GM18517 (cell line): ENCODE measurements at regions not wholly inside any gene's neighbourhood (a gene's known extent, or its start where the extent isn't known, plus 50 kb on each side); places are given as distances from the start of the nearest gene placed in this dataset.

Experiments used
- ATAC-seq: cut with Tn5 transposase; IDR thresholded peaks from one replicate; pipeline ENCODE4 v1.9.1; 2021; ENCODE audit warnings: mild to moderate bottlenecking, moderate library complexity; ENCODE audit not compliant: unreplicated experiment

DNA sequence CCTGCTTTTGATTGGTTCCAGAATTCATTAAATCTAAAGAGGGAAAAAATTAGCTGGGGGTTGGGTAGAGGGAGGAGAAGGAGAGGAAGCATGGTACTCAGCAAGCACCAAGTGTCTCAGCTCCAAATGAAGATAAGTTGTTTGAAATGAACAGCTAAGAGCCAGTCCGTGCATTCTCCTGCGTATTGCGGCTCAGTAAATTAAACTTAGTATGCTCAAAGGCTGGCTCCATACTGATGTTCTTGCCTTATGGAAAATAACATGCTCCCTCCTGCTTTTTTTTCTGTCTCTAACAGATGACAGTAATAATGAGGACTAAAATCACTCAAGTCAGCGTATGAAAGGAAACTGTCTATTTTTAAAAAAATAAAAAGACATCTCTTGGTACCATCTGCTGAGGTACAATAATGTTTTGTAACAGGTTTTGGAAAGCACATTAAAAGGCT, 161.0 kb downstream of the SPATA31D1 start:
- no peak for ATAC-seq

DNA sequence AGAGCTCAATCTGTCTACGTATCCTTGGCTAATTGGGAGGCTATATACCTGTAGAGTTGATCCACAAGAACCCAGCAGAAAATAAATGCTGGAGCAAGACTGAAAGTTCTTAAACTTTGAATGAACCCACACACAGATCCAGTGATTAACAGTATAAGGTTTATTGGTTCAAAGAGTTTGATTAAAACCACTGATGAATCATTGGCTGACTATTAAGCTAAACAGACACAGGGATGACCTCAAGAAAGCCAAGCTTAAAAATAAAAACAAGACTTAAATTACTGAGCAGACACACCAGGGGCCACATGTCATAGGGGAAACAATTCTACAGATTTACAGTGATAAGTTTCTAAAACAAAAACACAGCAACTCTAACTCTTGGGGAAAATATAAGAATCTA, 163.6 kb downstream of the SPATA31D1 start:
- ATAC-seq, result no peak

DNA sequence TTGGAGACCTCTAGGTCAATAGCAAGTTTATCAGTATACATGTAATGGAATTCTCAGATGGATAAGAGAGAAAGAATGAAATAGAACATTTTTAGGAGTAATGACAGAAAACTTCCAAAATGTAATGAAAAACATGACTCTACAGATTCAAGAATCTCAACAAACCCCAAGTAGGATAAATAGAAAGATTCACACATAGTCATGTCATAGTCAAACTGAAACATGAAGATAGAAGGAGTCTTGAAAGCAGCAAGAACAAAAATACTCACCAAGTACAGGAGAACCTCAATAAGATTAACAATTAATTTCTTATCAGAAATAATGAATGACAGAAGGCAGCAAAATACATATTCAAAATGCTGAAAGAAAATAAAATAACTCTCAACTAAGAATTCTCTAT, 164.5 kb downstream of the SPATA31D1 start:
- peak; percentile 76 for ATAC-seq

DNA sequence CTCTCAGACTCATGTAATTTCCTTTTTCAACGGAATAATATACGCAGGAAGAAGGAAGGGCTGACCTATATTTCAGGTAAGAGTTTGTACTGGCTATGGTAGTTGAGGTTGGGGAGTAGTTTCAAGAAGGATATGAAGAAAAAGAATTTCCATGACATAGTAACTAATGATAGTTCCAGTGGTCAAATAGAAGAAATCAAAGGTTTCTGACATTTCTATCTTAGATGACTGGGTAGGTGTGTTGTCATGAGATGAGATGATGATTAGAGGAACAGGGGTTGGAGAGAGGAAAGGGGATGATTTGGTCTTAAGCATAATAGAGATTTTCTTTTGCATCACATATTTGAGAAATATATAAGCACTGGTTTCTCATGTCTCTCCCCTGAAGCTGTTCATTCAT, 166.0 kb downstream of the SPATA31D1 start:
- ATAC-seq, result peak; percentile 45

DNA sequence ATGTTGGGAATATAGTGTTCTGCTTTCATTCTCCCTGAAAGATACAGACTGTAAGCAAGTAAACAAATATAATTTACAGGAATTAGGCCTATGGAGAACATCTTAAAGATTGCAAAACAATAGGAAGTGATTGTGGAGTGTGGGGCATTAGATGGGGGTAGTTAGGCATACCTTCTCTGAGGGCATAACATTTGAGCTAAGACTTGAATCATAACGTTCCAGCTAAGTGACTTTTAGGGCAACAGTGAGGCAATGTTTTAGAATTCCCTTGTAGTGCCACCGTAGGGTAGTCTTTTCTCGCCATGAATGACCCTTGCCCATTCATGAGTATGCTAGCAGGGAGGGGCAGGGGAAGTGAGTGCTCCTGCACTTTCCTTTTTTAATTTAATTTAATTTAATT, 173.3 kb downstream of the SPATA31D1 start:
- no peak for ATAC-seq

DNA sequence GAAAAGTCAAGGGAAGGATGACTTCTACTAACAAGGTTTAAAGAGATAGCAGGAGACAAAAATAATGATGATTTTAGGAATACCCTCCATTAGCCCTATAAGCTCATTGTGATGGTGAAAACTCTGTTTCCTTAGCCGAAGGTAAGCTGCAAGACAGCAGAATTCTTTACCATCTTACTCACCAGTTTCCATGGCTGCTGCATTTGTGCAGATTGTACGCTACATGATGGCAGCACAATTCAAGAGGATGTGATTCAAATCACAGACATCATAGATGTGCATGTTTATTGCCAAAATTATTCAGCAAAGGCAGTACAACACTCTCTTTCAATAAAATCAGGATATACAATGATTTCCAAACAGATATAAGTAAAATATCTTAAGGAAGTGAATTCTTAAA, 175.6 kb downstream of the SPATA31D1 start:
- no peak for ATAC-seq

DNA sequence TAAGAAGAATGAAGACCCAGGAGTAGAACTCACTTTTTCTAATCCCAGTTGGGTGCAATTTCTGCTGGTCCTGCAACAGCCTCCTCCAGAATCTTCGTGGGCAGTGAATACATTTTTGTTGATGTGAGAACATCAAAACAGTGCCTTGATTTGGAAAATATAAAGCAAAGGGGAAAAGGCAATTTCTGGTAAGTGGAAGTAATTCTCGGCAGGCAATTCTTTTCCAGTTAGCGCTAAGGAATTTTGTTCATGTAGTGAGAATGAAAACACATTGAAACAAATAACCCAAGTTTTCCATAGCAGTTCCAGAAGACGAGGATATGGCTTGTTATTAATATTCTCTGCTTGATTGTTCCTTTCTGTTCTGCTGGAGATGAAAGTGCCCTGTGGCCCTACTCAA, 178.7 kb downstream of the SPATA31D1 start:
- no peak for ATAC-seq

DNA sequence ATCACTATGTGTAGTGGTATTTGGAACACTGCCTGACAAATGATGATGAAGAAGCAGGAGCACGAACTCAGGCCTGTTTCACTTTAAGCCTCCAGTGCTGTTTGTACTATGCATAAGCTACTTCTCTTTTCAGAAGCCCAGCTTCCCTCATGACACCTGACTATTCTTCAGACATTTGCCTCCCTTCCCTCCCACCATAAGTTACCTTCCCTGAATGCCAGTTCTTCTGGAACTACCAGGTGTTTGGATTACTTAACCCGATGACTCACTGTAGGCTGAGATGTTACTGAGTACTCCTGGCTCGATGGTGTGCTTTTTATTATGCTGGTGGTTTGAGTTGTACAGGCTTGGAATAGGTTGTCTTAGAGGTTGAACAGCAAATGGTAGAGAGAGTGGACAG, 180.0 kb downstream of the SPATA31D1 start:
- no peak for ATAC-seq

DNA sequence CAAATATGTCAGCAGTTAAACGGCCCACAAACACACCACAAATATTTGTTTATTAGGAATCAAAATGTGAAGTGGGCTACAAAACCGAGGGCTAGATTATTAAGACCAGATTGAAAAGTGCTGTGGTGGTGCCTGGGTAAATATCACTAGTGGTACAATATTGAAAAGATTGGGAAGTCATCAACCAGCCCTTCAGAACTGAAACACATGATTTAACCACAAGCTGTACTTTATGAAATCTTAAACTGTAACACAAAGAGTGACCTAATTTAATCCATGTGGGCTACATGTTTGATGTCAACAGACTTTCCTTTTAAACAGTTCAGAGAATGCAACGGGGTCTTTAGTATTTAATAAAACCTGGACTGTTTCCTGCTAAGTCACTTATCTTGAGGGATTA, 182.3 kb downstream of the SPATA31D1 start:
- no peak for ATAC-seq

DNA sequence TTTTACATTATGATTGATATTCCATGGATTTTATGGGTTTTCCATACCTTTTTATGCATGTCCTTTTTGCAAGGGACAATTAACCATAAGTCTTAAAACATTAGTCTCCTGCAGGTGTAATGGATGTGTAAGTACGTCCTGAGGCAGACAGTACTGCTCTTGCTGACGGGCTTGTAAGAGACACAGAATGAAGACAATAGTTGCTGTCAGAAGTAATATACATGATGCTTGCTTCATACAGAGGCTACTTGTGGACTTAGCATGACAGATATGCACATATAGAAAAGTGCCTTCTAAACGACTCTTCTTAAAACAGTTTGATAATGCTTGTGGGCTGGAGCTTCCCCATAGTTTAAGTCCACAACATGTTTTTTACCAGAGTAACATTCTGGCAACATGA, 182.7 kb downstream of the SPATA31D1 start:
- ATAC-seq, result no peak

DNA sequence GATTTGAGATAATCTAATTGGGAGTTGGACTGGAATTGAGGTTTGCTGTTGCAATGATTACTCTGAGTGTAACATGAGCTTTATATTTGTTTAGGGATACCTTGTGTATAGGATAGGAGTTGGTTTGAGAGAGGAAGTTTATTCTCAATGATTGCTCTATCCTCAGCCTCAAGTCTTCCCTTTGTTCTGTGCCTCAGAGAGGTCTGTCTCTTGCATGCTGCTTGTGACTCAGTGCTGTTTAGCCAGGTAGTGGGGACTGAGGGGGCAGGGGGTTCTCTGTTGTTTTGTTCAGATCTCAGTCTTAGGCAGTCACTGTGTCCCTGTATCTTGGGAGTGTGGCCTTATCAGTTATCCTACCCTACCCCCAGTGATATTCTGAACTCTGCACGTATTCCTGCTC, 192.1 kb downstream of the SPATA31D1 start:
- ATAC-seq, result no peak

DNA sequence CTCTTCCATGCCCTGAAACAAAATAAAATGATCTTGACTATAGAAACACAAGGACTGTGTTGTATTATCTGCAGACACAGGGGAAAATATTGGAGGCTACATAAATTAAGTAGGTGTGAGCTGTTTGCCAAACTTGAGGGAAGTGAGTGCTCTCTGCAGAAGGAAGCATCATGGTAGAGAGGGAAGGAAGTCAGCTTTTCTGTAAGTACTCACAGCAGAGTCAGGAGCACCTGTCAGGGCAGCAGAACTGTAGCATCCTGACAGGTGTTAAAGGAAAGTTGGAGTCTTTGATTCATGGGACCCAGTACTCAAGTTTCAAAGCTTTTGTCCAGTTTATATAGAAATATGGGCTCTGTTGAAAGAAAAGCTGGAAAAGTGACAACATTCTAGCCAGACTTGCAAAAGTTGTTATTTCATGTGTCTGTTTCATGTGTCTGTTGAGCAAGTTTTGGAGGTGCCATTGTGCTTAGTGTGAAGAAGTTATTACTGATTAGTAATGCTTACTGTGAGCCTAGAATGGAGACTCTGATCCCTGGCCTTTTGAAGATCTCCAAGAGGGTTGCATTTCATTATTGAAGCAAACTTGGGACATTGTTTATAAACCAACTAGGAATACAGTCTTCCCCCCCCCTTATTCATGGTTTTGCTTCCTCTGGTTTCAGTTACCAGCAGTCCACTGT, 194.7 kb downstream of the SPATA31D1 start:
- no peak for ATAC-seq

DNA sequence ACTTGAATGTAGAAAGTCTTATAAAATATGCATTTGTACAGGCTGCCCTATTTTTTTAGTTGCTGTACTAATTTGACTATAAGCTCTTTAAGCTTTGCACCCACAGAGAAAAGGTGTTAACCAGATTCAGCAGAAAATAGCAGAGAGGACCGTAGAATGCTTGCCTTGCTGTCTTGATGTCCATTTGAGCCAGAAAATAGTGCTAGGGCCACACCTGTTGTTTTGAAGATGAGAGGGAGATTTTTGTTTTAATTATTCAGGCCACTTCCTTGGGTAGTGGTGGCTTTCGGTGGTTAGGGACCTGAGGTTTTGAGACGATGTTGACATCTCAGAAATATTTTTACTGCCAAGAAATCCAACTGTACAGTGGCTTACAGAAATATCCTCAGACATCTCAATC, 196.0 kb downstream of the SPATA31D1 start:
- ATAC-seq, result peak; percentile 88

DNA sequence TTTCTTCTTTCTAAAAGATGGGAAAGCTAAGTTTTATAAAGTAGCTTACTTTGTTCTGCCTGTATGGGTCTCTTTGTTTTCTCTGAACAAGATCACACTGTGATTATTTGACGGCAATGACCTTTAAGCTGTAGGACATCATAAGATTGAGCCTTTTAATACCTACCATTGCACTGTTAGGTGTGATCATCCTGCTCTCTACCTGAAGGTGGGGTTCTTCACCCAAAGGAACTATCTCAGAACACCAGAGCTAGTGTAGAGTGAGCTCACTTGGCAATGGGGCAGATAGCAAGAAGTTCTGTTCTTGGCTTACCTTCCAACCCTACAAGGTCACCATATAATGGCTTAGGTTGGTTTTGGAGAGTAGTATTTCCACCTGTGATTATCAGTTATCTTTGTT, 200.2 kb downstream of the SPATA31D1 start:
- ATAC-seq, result no peak

DNA sequence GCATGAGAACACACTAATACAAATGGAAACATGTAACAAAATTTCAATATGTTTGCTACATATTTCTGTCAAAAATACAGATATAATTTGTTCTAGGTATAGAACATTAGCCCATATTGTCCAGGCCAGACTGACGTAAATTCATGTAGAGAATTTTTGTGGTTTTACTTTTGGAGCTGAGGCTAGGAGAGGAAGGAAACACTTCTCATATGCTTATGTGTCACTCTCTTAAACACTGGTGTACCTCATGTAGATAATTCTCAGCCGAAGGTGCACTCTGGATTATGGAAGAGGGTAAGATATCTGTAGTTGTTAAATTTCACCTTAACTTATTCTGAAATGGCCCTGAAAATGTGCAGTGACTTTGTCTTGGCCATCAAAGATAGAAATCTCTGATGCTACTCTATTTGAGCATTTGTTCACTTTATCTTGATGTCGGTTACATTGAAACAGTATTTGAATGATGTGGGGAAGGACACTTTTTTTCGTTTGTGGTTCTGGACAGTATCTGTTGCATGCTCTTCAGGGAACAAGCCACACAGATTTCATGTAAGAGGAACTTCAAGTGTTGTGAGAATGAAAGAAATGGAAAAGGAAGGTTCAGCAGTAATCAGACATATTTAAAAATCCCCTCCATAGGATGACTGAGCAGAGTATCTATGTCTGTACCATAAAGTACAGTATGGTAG, 202.7 kb downstream of the SPATA31D1 start:
- ATAC-seq, result no peak

DNA sequence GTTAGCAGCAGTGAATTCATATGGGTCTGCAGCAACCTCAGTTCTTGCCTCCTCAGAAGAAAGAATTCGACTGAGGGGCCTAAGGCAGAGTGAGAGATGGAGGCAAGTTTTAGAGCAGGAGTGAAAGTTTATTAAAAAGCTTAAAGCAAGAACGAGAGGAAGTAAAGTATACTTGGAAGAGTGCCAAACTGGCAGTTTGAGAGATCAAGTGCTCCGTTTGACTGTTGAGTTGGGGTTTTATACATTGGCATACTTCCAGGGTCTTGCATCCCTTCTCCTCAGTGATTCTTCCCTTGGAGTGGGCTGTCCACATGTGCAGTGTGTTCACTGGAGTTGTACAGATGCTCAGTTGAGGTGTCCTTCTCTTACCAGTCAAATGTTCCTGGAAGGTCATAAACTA, 203.6 kb downstream of the SPATA31D1 start:
- ATAC-seq, result no peak

DNA sequence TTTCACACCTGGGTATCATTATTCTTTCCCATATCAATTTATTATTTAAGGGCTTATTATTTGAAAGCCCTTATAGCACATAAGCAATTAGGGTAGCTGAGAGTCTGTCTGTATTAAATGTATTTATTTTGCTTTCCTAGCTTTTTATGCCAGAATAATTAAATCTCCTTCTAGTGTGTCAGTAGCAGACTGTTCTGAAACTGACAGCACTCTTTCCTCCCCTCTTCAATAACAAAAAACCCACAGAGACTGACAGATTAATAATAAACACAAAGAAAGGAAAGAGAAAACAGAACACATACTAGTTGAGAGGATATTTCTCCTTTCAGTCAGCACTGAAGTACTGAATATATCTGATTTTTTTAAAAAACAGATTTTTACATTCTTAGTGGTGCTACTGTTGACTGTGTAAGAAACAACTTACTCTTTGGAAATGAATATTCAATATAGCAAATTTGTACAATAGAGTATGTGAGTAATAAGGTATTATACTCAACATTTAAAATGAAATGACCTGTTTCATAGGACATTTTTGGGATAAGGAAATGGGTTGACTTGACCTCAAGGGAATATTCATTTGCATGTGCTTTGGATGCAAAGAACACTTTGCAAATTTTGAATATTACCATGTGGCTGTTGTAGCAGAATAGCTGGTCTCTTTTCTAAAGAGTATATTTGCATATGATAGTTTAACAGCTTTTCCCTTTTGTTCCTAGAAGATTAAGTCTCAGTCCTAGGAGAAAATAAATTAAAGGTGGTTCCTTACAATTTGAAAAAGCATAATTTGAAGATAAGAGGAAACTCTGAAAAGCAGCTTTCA, 208.3 kb downstream of the SPATA31D1 start:
- ATAC-seq, result no peak

DNA sequence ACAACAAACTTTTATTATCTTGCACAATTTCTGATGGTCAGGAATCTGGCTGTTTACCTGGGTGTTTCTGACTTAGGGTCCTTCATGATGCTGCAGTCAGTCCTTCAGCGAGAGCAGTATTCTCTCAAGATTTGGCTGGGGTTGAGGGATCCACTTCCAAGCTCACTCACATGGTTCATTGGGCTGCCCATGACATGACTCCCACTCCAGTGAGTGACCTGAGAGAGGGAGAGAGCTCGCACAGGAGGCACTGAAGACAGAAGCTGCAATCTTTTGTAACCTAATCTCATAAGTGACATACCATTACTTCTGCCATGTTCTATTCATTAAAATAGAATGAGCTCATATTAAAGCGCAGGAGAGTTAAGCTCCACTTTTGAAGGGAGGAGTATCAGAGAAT, 212.6 kb downstream of the SPATA31D1 start:
- ATAC-seq, result no peak

DNA sequence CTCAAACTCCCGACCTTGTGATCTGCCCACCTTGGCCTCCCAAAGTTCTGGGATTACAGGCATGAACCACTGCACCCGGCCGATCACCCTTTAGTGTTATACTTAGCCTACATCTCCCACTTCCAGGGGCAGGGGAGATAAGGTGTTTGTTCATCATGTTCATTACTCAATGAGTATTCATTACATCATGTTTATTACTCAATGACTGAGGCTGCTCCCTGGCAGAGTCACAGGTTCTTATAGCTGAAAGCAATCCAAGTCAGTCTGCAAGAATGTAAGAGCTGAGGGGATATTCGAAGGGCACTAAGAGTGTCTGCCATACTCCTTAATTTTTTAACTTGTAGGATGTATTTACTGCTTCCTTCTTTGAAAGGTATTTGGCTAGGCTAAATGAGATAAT, 214.2 kb downstream of the SPATA31D1 start:
- ATAC-seq, result no peak

DNA sequence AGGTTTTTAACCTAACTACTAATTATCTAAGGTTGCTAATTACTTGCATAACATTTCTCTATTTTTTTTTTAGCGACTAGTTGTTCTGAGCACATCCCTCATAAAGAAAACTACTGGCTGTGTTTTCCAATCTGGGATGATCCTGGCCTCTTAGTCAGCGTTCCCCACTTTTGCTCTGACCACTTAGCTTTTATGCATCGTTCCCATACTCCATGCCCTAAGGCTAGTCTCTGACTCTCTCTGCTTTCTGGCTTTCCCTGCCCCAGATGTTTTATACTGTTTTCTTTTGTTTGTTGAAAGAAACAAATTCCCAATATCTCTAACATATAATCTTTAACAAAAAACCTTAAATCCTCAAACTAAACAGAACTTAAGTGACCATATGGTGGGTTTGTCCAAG, 217.9 kb downstream of the SPATA31D1 start:
- ATAC-seq, result no peak

DNA sequence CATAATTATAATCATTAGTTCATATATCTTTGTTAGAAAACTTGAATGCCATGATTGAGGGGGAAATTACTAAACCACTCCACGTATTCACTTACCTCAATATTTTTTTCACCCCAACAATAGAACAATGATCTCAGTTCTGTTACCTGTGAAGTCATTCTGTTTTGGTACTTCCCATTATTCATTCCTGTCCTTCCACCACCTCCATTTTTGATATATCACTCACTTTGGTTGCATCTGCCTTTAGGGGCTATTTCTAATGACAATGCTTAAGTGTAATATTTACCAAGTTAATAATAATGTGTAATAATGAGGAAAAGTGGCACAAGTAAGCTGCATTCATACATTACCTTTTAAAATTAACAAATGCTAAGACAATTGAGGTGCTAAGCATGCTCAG, 218.4 kb downstream of the SPATA31D1 start:
- ATAC-seq, result no peak
